DND-41 (cell line): ENCODE measurements at regions not wholly inside any gene's neighbourhood (a gene's known extent, or its start where the extent isn't known, plus 50 kb on each side); places are given as distances from the start of the nearest gene placed in this dataset.

Experiments used
- CTCF ChIP-seq: IDR thresholded peaks from 2 replicates; pipeline ENCODE4 v1.5.1; 2012; ENCODE audit warnings: borderline replicate concordance, low read length, moderate library complexity, mild to moderate bottlenecking; ENCODE audit not compliant: poor library complexity, severe bottlenecking; ENCODE audit errors: extremely low read depth
- EZH2 ChIP-seq: IDR thresholded peaks from 3 replicates; pipeline ENCODE4 v1.6.1; 2012; ENCODE audit warnings: borderline replicate concordance, low read depth, mild to moderate bottlenecking, moderate library complexity, low read length, inconsistent platforms; ENCODE audit not compliant: severe bottlenecking

- TF ChIP-seq CTCF (no peak), EZH2 (no peak)
These were observed 100.4 kb upstream of the ZNF618 start for GRCh38 chr9:113775749-113776148.
